Sigmoid colon (tissue), 6 donors: ENCODE measurements at regions not wholly inside any gene's neighbourhood (a gene's known extent, or its start where the extent isn't known, plus 50 kb on each side); places are given as distances from the start of the nearest gene placed in this dataset.

ENCODE experiments used
- DNase-seq: peaks from one replicate; pipeline ENCODE4 v3.0.0-alpha.2; 2019
- H3K27ac ChIP-seq, 4 donors: fragments of 200-600 bp; sonication (generic); one replicate each; pipeline ENCODE4 v1.5.1; 2016 to 2019; ENCODE audit warnings: mild to moderate bottlenecking in 1 of 4
- H3K27me3 ChIP-seq, 3 donors: fragments of 200-600 bp; sonication (generic); one replicate each; pipeline ENCODE4 v1.5.1; 2019; ENCODE audit warnings: mild to moderate bottlenecking in 1 of 3
- H3K36me3 ChIP-seq, 4 donors: fragments of 200-600 bp; sonication (generic); one replicate each; pipeline ENCODE4 v1.5.1; 2016 to 2019
- H3K4me1 ChIP-seq, 4 donors: fragments of 200-600 bp; sonication (generic); one replicate each; pipeline ENCODE4 v1.5.1; 2017 to 2019
- H3K4me3 ChIP-seq, 4 donors: fragments of 200-600 bp; sonication (generic); one replicate each; pipeline ENCODE4 v1.5.1; 2017 to 2019; ENCODE audit warnings: mild to moderate bottlenecking in 2 of 4, moderate library complexity in 1 of 4
- H3K9me3 ChIP-seq, 4 donors: fragments of 200-600 bp in 3 of 4; sonication (generic) in 3 of 4; one replicate each; pipeline versions ENCODE4 v1.5.1 to v1.6.1; 2013 to 2019
- EP300 ChIP-seq, 4 donors: sonication (generic); formaldehyde crosslinking; IDR thresholded peaks; one replicate each; pipeline ENCODE4 v1.6.1; 2017; ENCODE audit warnings: antibody characterized with exemption in 4 of 4
- POLR2A ChIP-seq, 2 donors: fragments of 450-650 bp; IDR thresholded peaks; one replicate each; pipeline ENCODE4 v1.6.1; 2016; ENCODE audit warnings: antibody characterized with exemption in 2 of 2, mild to moderate bottlenecking in 2 of 2, moderate library complexity in 2 of 2
- POLR2AphosphoS5 ChIP-seq, 4 donors: sonication (generic); formaldehyde crosslinking; IDR thresholded peaks; one replicate each; pipeline ENCODE4 v1.6.1; 2017; ENCODE audit warnings: antibody characterized with exemption in 4 of 4
- WGBS, 2 donors: extraction: QIAGEN DNeasy Blood & Tissue Kit; methylation state at CpG; one replicate each; pipeline ENCODE4 v1.1.7; 2013; 5-methylcytosine and 5-hydroxymethylcytosine counted together
- intact Hi-C: fragments of 100-400 bp; cut with DNase I; formaldehyde crosslinking; loops from one replicate; pipeline ENCODE4 v1.15.1; 2023
- TF ChIP-seq, protein P1 (sequence below), 4 experiments: fragments of 450-650 bp in 3 of 4; fragments of 200-600 bp in 1 of 4; IDR thresholded peaks; one replicate each; pipeline ENCODE4 v1.5.1; 2016 to 2019; ENCODE audit warnings: antibody characterized with exemption in 4 of 4, mild to moderate bottlenecking in 3 of 4, moderate library complexity in 2 of 4
- donor health status: healthy with polysubstance abuse.
- donor health status: healthy.

DNA sequence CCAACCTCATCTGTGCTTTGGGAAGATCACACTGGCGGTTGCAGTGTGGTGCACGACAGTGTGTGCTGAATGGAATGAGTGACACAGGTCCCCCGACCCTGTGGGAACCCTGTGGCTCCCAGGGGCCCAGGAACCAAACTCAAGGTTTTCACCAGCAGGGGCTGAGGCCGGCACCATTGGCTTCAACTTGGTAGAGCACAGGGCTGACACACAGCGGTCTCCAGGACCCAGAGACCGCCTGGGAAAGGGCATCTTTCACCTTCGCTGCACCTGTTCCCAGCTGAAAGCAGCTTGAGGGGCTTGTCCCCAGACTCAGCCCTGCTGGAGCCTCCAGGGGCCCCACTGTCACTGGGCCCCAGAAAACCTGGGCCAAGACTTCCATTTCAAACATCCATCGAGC, 59.0 kb upstream of the ODC1 start:
- DNase-seq, result no peak
- H3K36me3 ChIP-seq, result no peaks in the 10 kb centered on the region
- H3K9me3 ChIP-seq, result no peaks in the 10 kb centered on the region
- no peaks in the 10 kb centered on the region for H3K27me3 ChIP-seq
- no peaks in the 10 kb centered on the region for H3K4me1 ChIP-seq
- intact Hi-C loops, result no loop called here
- H3K27ac ChIP-seq, result no peak overlapping the region
- no peak overlapping the region for H3K4me3 ChIP-seq
- no peak for TF ChIP-seq POLR2AphosphoS5 (IDR thresholded peaks at IDR 0.05)
- TF ChIP-seq EP300 (IDR thresholded peaks at IDR 0.05), result no peak
- TF ChIP-seq, protein P1, sequence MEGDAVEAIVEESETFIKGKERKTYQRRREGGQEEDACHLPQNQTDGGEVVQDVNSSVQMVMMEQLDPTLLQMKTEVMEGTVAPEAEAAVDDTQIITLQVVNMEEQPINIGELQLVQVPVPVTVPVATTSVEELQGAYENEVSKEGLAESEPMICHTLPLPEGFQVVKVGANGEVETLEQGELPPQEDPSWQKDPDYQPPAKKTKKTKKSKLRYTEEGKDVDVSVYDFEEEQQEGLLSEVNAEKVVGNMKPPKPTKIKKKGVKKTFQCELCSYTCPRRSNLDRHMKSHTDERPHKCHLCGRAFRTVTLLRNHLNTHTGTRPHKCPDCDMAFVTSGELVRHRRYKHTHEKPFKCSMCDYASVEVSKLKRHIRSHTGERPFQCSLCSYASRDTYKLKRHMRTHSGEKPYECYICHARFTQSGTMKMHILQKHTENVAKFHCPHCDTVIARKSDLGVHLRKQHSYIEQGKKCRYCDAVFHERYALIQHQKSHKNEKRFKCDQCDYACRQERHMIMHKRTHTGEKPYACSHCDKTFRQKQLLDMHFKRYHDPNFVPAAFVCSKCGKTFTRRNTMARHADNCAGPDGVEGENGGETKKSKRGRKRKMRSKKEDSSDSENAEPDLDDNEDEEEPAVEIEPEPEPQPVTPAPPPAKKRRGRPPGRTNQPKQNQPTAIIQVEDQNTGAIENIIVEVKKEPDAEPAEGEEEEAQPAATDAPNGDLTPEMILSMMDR (IDR thresholded peaks at IDR 0.05), result no peak
- TF ChIP-seq POLR2A (IDR thresholded peaks at IDR 0.05), result no peak
- 90 to 94% methylated on average over 8 of the region's 8 CpGs for WGBS, 2 donors

DNA sequence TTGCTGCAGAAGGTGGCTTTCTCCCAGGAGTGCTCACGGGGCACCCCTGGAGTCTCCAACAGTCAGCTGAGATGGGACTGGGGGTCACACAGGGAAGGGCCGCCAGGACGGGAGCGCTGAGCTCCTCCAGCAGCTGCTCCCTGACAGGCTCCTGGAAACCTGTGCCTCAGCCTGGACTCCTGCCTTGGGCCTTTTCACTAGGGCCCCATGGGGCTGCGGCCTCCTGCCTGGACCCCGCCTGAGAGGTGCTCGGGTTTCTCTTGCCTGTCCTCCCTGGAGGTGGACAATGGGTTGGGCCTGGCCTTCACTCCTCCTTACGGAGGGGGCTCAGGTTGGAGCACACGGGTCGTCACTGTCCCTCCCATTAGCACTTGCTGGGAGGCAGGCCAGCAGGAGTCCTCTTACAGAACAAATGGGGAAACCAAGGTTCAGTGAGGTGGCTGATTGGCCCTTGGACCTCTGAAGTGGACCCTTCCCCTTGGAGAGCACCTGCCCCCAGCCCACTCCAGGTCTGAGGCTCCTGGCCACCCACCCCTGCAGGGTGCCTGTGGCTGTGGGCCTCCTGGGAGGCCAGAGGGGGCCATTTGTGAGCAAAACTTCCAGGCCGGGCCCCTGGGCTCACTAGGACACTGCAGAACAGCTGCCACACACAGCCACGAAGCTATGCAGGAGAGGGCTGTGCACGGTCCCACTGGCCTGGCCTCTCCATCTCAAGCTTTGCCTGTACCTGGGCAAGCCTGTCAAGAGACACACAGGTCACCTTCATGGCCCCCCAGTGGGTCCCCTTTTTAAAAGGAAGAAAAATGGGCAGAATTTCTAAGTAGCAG, 57.1 kb upstream of the ODC1 start:
- H3K27me3 ChIP-seq, result no peaks in the 10 kb centered on the region
- H3K9me3 ChIP-seq, result no peaks in the 10 kb centered on the region
- DNase-seq, result no peak
- no peak overlapping the region for H3K4me3 ChIP-seq
- no peaks in the 10 kb centered on the region for H3K36me3 ChIP-seq
- H3K4me1 ChIP-seq, result no peaks in the 10 kb centered on the region
- H3K27ac ChIP-seq, result no peak overlapping the region
- intact Hi-C loops, result no loop called here
- 91 to 92% methylated on average over 13 of the region's 13 CpGs for WGBS, 2 donors
- no peak for TF ChIP-seq POLR2A (IDR thresholded peaks at IDR 0.05)
- TF ChIP-seq, protein P1 (IDR thresholded peaks at IDR 0.05), result no peak
- TF ChIP-seq EP300 (IDR thresholded peaks at IDR 0.05), result no peak
- TF ChIP-seq POLR2AphosphoS5 (IDR thresholded peaks at IDR 0.05), result no peak

DNA sequence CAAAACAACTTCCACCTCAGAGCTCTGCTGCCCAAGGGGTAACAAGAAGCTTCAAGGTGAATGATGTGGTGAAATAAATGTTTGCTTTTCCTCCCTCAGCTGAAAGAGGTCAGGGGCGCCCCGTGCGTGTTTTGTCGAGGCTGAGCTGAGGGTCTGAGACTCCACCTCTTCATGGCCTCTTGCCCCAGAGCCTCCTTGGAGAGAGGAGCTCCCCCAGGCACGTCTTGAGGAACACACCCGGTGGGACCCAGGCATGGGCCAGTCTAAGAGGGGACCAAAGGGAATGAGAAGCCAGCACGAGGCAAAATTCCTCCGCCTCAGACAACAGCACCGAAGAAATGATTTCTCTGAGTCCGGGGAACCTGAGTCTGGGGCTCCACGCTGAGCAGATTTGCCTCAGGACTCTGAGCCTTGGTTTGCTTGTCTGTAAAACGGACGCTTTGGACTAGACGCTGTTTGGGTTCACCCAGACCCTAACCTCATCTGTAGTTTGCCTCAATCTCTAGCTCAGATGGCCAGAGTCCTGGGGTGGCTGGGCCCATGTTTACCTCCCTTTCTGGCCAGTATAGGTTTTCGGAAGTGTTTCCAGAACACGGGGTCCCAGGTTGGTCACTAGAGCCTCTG, 56.4 kb upstream of the ODC1 start:
- Histone ChIP-seq H3K9me3 (no peaks in the 10 kb centered on the region), H3K4me1 (no peaks in the 10 kb centered on the region), H3K27me3 (no peaks in the 10 kb centered on the region), H3K4me3 (no peak overlapping the region), H3K36me3 (no peaks in the 10 kb centered on the region), H3K27ac (no peak overlapping the region)
- DNase-seq, result no peak
- intact Hi-C loops, result no loop called here
- TF ChIP-seq POLR2AphosphoS5 (IDR thresholded peaks at IDR 0.05), result no peak
- TF ChIP-seq POLR2A (IDR thresholded peaks at IDR 0.05), result no peak
- TF ChIP-seq, protein P1 (IDR thresholded peaks at IDR 0.05), result no peak
- TF ChIP-seq EP300 (IDR thresholded peaks at IDR 0.05), result no peak
- 90 to 91% methylated on average over 16 of the region's 16 CpGs for WGBS, 2 donors

DNA sequence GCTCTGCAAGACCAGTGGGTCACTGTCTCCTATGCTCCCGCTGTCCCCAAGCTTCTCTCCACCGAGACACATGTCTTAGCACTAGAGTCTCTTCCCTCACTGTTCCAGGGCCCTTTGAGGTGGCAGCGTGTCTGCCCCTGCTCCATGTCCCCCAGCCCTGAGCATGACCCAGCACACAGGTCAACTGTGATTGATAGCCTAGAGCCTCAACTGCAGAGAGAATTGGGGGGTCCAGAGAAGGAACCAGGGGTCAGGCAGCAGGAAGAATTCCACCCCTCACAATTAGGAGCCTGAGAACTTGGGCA, 54.6 kb upstream of the ODC1 start:
- H3K4me1 ChIP-seq, result peaks cover 0 to 4% (median 2%) of the 10 kb centered on the region in 4 donors
- H3K4me3 ChIP-seq, result no peak overlapping the region
- WGBS, 2 donors, result 86 to 89% methylated on average over 3 of the region's 3 CpGs
- no peak overlapping the region for H3K27ac ChIP-seq
- no peak for DNase-seq
- intact Hi-C loops, result no loop called here
- H3K9me3 ChIP-seq, result no peaks in the 10 kb centered on the region
- no peaks in the 10 kb centered on the region for H3K27me3 ChIP-seq
- no peaks in the 10 kb centered on the region for H3K36me3 ChIP-seq
- TF ChIP-seq EP300 (IDR thresholded peaks at IDR 0.05) (no peak), POLR2AphosphoS5 (IDR thresholded peaks at IDR 0.05) (no peak), POLR2A (IDR thresholded peaks at IDR 0.05) (no peak)
- TF ChIP-seq, protein P1 (IDR thresholded peaks at IDR 0.05), result no peak
